MCF 10A (cell line): ENCODE measurements at regions not wholly inside any gene's neighbourhood (a gene's known extent, or its start where the extent isn't known, plus 50 kb on each side); places are given as distances from the start of the nearest gene placed in this dataset.

Experiments
- BruUV-seq: library from RNA; stranded (reverse); fragments of 400-500 nt; replicated peaks from 2 replicates; lab custom pipeline; 2021; lab: Mats Ljungman, UMichigan
- CTCF ChIA-PET: fragments of 300-600 bp; sonication (Branson Sonifier 250); formaldehyde crosslinking; extraction: SDS; loops from one replicate; lab custom pipeline; 2021; ENCODE audit warnings: antibody characterized with exemption, inconsistent platforms; lab: Yijun Ruan, JAX
- POLR2A ChIA-PET: fragments of 300-600, 350-650 bp; sonication (Branson Sonifier 250); formaldehyde crosslinking; extraction: SDS; loops from one replicate; lab custom pipeline; 2020; ENCODE audit warnings: antibody characterized with exemption, inconsistent platforms; lab: Yijun Ruan, JAX
- DNase-seq: peaks from one replicate; pipeline ENCODE4 v3.0.0-alpha.2; 2018; ENCODE audit not compliant: unreplicated experiment
- H3K27ac Mint-ChIP-seq: one replicate; pipeline ENCODE4 v1.8.0; 2022; ENCODE audit warnings: mild to moderate bottlenecking, low read depth, mixed read lengths; ENCODE audit not compliant: unreplicated experiment
- H3K27me3 Mint-ChIP-seq: one replicate; pipeline ENCODE4 v1.8.0; 2022; ENCODE audit warnings: mixed read lengths; ENCODE audit not compliant: insufficient read depth, unreplicated experiment
- H3K36me3 Mint-ChIP-seq: one replicate; pipeline ENCODE4 v1.8.0; 2022; ENCODE audit warnings: mild to moderate bottlenecking, moderate library complexity, mixed read lengths; ENCODE audit not compliant: insufficient read depth, unreplicated experiment
- H3K4me1 Mint-ChIP-seq: one replicate; pipeline ENCODE4 v1.8.0; 2022; ENCODE audit warnings: mixed read lengths; ENCODE audit not compliant: insufficient read depth, unreplicated experiment
- H3K4me3 Mint-ChIP-seq: one replicate; pipeline ENCODE4 v1.8.0; 2022; ENCODE audit warnings: mild to moderate bottlenecking, moderate library complexity, mixed read lengths; ENCODE audit not compliant: unreplicated experiment
- H3K9me3 Mint-ChIP-seq: one replicate; pipeline ENCODE4 v1.8.0; 2022; ENCODE audit warnings: mixed read lengths; ENCODE audit not compliant: unreplicated experiment
- intact Hi-C: fragments of 100-400 bp; cut with micrococcal nuclease; formaldehyde crosslinking; loops from 2 replicates; pipeline ENCODE4 v1.14.1; 2022
- TF ChIP-seq, protein P1 (sequence below): fragments of 200-600 bp; IDR thresholded peaks from one replicate; pipeline ENCODE4 v1.8.0; 2022; ENCODE audit warnings: antibody characterized with exemption, mild to moderate bottlenecking; ENCODE audit not compliant: unreplicated experiment

- POLR2A ChIA-PET = interaction anchor here (0.7 kb wide), 1 partner anchor 167 kb away, joined by 3 read pairs; no protein-coding TSS in a partner anchor
- peaks cover 21% of the 10 kb centered on the region for H3K4me1 Mint-ChIP-seq
These were observed 147.6 kb upstream of the TMEM168 start for GRCh38 chr7:112937651-112938415.

DNA sequence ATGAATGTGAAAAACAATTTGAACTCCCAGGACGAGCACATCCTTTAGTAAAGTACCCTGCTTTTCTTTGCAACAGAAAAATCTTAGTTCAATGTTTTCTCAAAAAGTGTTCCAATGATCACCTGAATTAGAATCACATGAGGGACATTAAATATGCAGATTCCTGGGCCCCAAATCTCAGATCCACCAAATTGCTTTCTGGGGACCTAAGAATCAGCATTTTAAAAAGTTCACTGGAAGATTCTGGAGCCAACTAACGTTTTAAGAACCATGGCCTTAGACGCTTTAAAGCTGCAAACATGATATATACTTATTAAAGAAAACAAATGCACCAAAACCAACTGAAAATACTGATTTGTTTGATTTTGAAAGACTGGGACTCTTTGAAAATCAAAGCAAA lies 143.4 kb upstream of the TMEM168 start:
- no peaks in the 10 kb centered on the region for H3K9me3 Mint-ChIP-seq
- no peaks in the 10 kb centered on the region for H3K27me3 Mint-ChIP-seq
- no peak overlapping the region for H3K4me3 Mint-ChIP-seq
- POLR2A ChIA-PET = no interaction called here
- no peak overlapping the region for H3K27ac Mint-ChIP-seq
- intact Hi-C loops = no loop called here
- H3K4me1 Mint-ChIP-seq = peaks cover 21% of the 10 kb centered on the region
- CTCF ChIA-PET = no interaction called here
- BruUV-seq = no TSS peak
- H3K36me3 Mint-ChIP-seq = peaks cover 11% of the 10 kb centered on the region
- no peak for DNase-seq
- TF ChIP-seq, protein P1, sequence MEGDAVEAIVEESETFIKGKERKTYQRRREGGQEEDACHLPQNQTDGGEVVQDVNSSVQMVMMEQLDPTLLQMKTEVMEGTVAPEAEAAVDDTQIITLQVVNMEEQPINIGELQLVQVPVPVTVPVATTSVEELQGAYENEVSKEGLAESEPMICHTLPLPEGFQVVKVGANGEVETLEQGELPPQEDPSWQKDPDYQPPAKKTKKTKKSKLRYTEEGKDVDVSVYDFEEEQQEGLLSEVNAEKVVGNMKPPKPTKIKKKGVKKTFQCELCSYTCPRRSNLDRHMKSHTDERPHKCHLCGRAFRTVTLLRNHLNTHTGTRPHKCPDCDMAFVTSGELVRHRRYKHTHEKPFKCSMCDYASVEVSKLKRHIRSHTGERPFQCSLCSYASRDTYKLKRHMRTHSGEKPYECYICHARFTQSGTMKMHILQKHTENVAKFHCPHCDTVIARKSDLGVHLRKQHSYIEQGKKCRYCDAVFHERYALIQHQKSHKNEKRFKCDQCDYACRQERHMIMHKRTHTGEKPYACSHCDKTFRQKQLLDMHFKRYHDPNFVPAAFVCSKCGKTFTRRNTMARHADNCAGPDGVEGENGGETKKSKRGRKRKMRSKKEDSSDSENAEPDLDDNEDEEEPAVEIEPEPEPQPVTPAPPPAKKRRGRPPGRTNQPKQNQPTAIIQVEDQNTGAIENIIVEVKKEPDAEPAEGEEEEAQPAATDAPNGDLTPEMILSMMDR = no peak

More at GRCh38 chr7:112937651-112938415, 147.6 kb upstream of the TMEM168 start:
- H3K27ac Mint-ChIP-seq = no peak overlapping the region
- intact Hi-C loops = loop anchor here (5.0 kb wide), 2 partner anchors 49 to 349 kb away; no protein-coding TSS in a partner anchor
- CTCF ChIA-PET = interaction anchor here (0.5 to 1.3 kb wide), 5 partner anchors 8 to 306 kb away, joined by 3 to 5 read pairs (median 3); no protein-coding TSS in a partner anchor
- no peaks in the 10 kb centered on the region for H3K27me3 Mint-ChIP-seq
- H3K9me3 Mint-ChIP-seq = no peaks in the 10 kb centered on the region
- BruUV-seq = no TSS peak
- DNase-seq = no peak
- H3K36me3 Mint-ChIP-seq = peaks cover 11% of the 10 kb centered on the region
- H3K4me3 Mint-ChIP-seq = peak overlapping the region; percentile 77
- TF ChIP-seq, protein P1 = no peak

DNA sequence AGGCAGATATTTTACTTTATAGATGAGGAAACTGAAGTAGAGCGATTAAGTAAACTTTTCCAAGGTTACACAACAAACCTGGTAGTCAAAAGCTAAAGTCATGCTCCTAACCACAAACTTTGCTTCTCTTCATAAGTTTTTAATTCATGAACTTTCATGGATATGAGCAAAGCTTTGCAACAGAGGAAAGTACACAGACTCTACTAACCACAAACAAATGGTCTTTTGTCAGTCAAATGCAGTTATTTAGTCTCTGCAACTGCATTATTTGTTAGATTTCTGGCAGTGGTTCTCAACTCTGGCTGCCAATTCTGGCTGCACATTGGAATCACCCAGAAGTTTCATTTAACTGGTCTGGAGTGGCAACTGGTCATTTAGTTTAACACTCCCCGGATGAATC lies 140.6 kb upstream of the TMEM168 start:
- Mint-ChIP-seq H3K27me3 (no peaks in the 10 kb centered on the region), H3K9me3 (no peaks in the 10 kb centered on the region), H3K4me3 (no peak overlapping the region), H3K27ac (peak overlapping the region; percentile 54), H3K4me1 (peaks cover 12% of the 10 kb centered on the region), H3K36me3 (peaks cover 11% of the 10 kb centered on the region)
- CTCF ChIA-PET = interaction anchor here (1.2 kb wide), 1 partner anchor 16 kb away, joined by 4 read pairs; no protein-coding TSS in a partner anchor
- POLR2A ChIA-PET = interaction anchor here (1.5 kb wide), 1 partner anchor 9 kb away, joined by 8 read pairs; a partner anchor contains a TSS
- intact Hi-C loops = no loop called here
- BruUV-seq = no TSS peak
- TF ChIP-seq, protein P1 = no peak
- peak; percentile 34 for DNase-seq

DNA sequence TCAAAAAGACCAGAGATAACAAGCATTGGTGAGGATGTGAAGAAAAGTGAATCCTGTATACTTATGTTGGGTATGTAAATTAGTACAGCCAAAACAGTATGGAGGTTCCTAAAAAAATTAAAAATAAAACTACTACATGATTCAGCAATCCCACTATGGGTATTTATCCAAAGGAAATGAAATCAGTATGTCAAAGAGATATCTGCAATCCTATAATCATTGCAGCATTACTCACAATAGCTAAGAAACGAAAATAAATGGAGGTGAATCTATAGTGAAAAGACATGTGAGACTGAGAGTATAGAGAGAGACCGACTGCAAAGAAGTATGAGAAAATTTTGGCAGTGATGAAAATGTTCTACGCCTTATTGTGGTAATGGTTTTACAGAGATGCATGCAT lies 139.2 kb upstream of the TMEM168 start:
- TF ChIP-seq, protein P1 = no peak
- no peak for DNase-seq
- BruUV-seq = no TSS peak
- Mint-ChIP-seq H3K4me1 (peaks cover 10% of the 10 kb centered on the region), H3K27ac (no peak overlapping the region), H3K9me3 (no peaks in the 10 kb centered on the region), H3K36me3 (peaks cover 11% of the 10 kb centered on the region), H3K4me3 (no peak overlapping the region), H3K27me3 (no peaks in the 10 kb centered on the region)
- POLR2A ChIA-PET = interaction anchor here (1.2 kb wide), 1 partner anchor 10 kb away, joined by 3 read pairs; a partner anchor contains a TSS
- intact Hi-C loops = no loop called here
- CTCF ChIA-PET = interaction anchor here (0.5 to 2.2 kb wide), 3 partner anchors 9 to 1202 kb away, joined by 3 to 5 read pairs (median 3); no protein-coding TSS in a partner anchor
